ENCODE measurements at regions not wholly inside any gene's neighbourhood (a gene's known extent, or its start where the extent isn't known, plus 50 kb on each side); places are given as distances from the start of the nearest gene placed in this dataset.

- Histone ChIP-seq H4K8ac (replicated peaks; ENCODE audit: insufficient read length, low read depth, low read length) (no peak overlapping the region), H2AFZ (ENCODE audit: low read length) (no peak overlapping the region), H2BK5ac (ENCODE audit: insufficient read length, low read length) (no peak overlapping the region), H3K9ac (ENCODE audit: extremely low read depth, insufficient read length, low read length) (no peak overlapping the region), H3K4me2 (ENCODE audit: insufficient read depth, insufficient read length, low read length) (no peak overlapping the region), H2BK20ac (ENCODE audit: low read depth, low read length, poor library complexity, severe bottlenecking) (no peak overlapping the region), H3K18ac (ENCODE audit: insufficient read length, low read depth, low read length) (no peak overlapping the region), H3K27me3 (ENCODE audit: insufficient read depth, low read length) (no peaks in the 10 kb centered on the region), H2BK15ac (ENCODE audit: low read depth, low read length) (no peak overlapping the region), H2BK12ac (ENCODE audit: insufficient read length, low read depth, low read length) (no peak overlapping the region), H4K20me1 (ENCODE audit: control insufficient read depth, insufficient read depth, insufficient read length) (no peaks in the 10 kb centered on the region), H3K23ac (ENCODE audit: insufficient read length, low read depth, low read length) (no peak overlapping the region), H4K5ac (ENCODE audit: insufficient read length, low read depth, low read length) (no peak overlapping the region), H3K4me1 (ENCODE audit: insufficient read depth, low read length) (no peaks in the 10 kb centered on the region), H3K14ac (ENCODE audit: insufficient read depth, low read length) (no peak overlapping the region), H3K27ac (ENCODE audit: insufficient read length, low read depth, low read length) (no peak overlapping the region), H3K56ac (ENCODE audit: insufficient read length, low read depth, low read length) (no peak overlapping the region), H2BK120ac (ENCODE audit: low read depth, low read length, poor library complexity, severe bottlenecking) (no peak overlapping the region), H3T11ph (ENCODE audit: low read length) (no peak overlapping the region), H2AK5ac (ENCODE audit: insufficient read length, low read length) (no peak overlapping the region), H3K4ac (ENCODE audit: low read depth, low read length) (no peak overlapping the region), H3K79me2 (ENCODE audit: insufficient read depth, low read length) (no peaks in the 10 kb centered on the region), H3K79me1 (ENCODE audit: insufficient read depth, low read depth, low read length, poor library complexity, severe bottlenecking) (no peaks in the 10 kb centered on the region), H4K91ac (ENCODE audit: insufficient read length, low read depth, low read length) (no peak overlapping the region), H3K9me3 (ENCODE audit: control insufficient read depth, low read depth, low read length) (no peaks in the 10 kb centered on the region), H3K23me2 (ENCODE audit: insufficient read length, low read depth, low read length, poor library complexity, severe bottlenecking) (no peaks in the 10 kb centered on the region)
- Mint-ChIP-seq H3K27ac (no peak overlapping the region), H3K36me3 (ENCODE audit: insufficient read depth in 1 of 3, low read depth in 3 of 3) (peaks cover 0 to under 1% (median 0%) of the 10 kb centered on the region in 3 experiments; a peak in 2 of 7 replicates), H3K4me1 (peaks cover 9 to 12% of the 10 kb centered on the region in 2 experiments), H3K9me3 (no peaks in the 10 kb centered on the region), H3K4me3 (no peak overlapping the region), H3K27me3 (ENCODE audit: low read depth) (peaks cover 5% of the 10 kb centered on the region)
- DNase-seq = no peak
- WGBS (ENCODE audit: extremely low coverage, insufficient read length, low lambda C conversion rate) = no CpG with 5 or more reads among the region's 2 CpGs
- no peak for TF ChIP-seq CTCF (conservative IDR thresholded peaks at IDR 0.05)
These were observed 233.1 kb upstream of the PFKP start for GRCh38 chr10:2834214-2834613.
